Activated CD8-positive, alpha-beta memory T cell treated with anti-CD3 and anti-CD28 coated beads for 36 hours (primary cell): ENCODE measurements at regions not wholly inside any gene's neighbourhood (a gene's known extent, or its start where the extent isn't known, plus 50 kb on each side); places are given as distances from the start of the nearest gene placed in this dataset.

ENCODE experiments used
- CTCF ChIA-PET: fragments of 350-600 bp; sonication (Branson Sonifier 250); formaldehyde crosslinking; loops from one replicate; lab custom pipeline; 2021; ENCODE audit warnings: antibody characterized with exemption; lab: Charles Lee
- POLR2A ChIA-PET: fragments of 350-600 bp; sonication (Branson Sonifier 250); formaldehyde crosslinking; loops from one replicate; lab custom pipeline; 2021; ENCODE audit warnings: antibody characterized with exemption; lab: Charles Lee

GRCh38 chr3:157759311-157759710, 256.1 kb upstream of the VEPH1 start:
- ChIA-PET POLR2A (no interaction called here), CTCF (no interaction called here)

- ChIA-PET CTCF (no interaction called here), POLR2A (no interaction called here)
These were observed 252.0 kb upstream of the VEPH1 start for GRCh38 chr3:157755233-157755632.

- ChIA-PET POLR2A (no interaction called here), CTCF (no interaction called here)
These were observed 251.2 kb upstream of the VEPH1 start for GRCh38 chr3:157754451-157754850.

GRCh38 chr3:157753787-157754136, 250.5 kb upstream of the VEPH1 start:
- POLR2A ChIA-PET, result no interaction called here
- CTCF ChIA-PET, result no interaction called here

- ChIA-PET CTCF (no interaction called here), POLR2A (no interaction called here)
These were observed 250.0 kb upstream of the VEPH1 start for GRCh38 chr3:157752956-157753786.

GRCh38 chr3:157752554-157752953, 249.3 kb upstream of the VEPH1 start:
- CTCF ChIA-PET, result no interaction called here

GRCh38 chr3:157751386-157751785, 248.2 kb upstream of the VEPH1 start:
- ChIA-PET POLR2A (no interaction called here), CTCF (no interaction called here)

More at GRCh38 chr3:157752554-157752953, 249.3 kb upstream of the VEPH1 start:
- POLR2A ChIA-PET, result no interaction called here

GRCh38 chr3:157746391-157746790, 243.2 kb upstream of the VEPH1 start:
- ChIA-PET POLR2A (no interaction called here), CTCF (no interaction called here)

GRCh38 chr3:157741607-157742006, 238.4 kb upstream of the VEPH1 start:
- ChIA-PET POLR2A (no interaction called here), CTCF (no interaction called here)

- ChIA-PET CTCF (no interaction called here), POLR2A (no interaction called here)
These were observed 235.2 kb upstream of the VEPH1 start for GRCh38 chr3:157738441-157738840.

GRCh38 chr3:157718800-157719199, 215.6 kb upstream of the VEPH1 start:
- POLR2A ChIA-PET, result no interaction called here
- CTCF ChIA-PET, result no interaction called here

GRCh38 chr3:157713101-157713500, 209.9 kb upstream of the VEPH1 start:
- ChIA-PET CTCF (no interaction called here), POLR2A (no interaction called here)

- ChIA-PET POLR2A (no interaction called here), CTCF (no interaction called here)
These were observed 202.0 kb upstream of the VEPH1 start for GRCh38 chr3:157705258-157705657.

- ChIA-PET POLR2A (no interaction called here), CTCF (no interaction called here)
These were observed 197.2 kb upstream of the VEPH1 start for GRCh38 chr3:157700405-157700804.

GRCh38 chr3:157695586-157695985, 192.4 kb upstream of the VEPH1 start:
- POLR2A ChIA-PET, result no interaction called here
- CTCF ChIA-PET, result no interaction called here

- ChIA-PET POLR2A (no interaction called here), CTCF (no interaction called here)
These were observed 191.9 kb upstream of the VEPH1 start for GRCh38 chr3:157695103-157695502.

GRCh38 chr3:157693762-157694161, 190.5 kb upstream of the VEPH1 start:
- POLR2A ChIA-PET, result no interaction called here
- CTCF ChIA-PET, result no interaction called here

- POLR2A ChIA-PET, result no interaction called here
- CTCF ChIA-PET, result no interaction called here
These were observed 189.3 kb upstream of the VEPH1 start for GRCh38 chr3:157692468-157692867.

- ChIA-PET CTCF (no interaction called here), POLR2A (no interaction called here)
These were observed 180.5 kb upstream of the VEPH1 start for GRCh38 chr3:157683668-157684067.

GRCh38 chr3:157672061-157672460, 168.8 kb upstream of the VEPH1 start:
- ChIA-PET CTCF (no interaction called here), POLR2A (no interaction called here)

- CTCF ChIA-PET, result no interaction called here
- POLR2A ChIA-PET, result no interaction called here
These were observed 168.4 kb upstream of the VEPH1 start for GRCh38 chr3:157671656-157672055.

- ChIA-PET POLR2A (no interaction called here), CTCF (no interaction called here)
These were observed 166.2 kb upstream of the VEPH1 start for GRCh38 chr3:157669416-157669815.
